K562 (cell line): ENCODE measurements at regions not wholly inside any gene's neighbourhood (a gene's known extent, or its start where the extent isn't known, plus 50 kb on each side); places are given as distances from the start of the nearest gene placed in this dataset.

Experiments used
- ATAC-seq: fragments of 200-7000 bp; cut with Tn5 transposase; 3 replicates; pipeline ENCODE4 v1.9.1; 2020; ENCODE audit warnings: moderate library complexity
- BruUV-seq: library from RNA; stranded (reverse); fragments of 400-500 nt; replicated peaks from 2 replicates; lab custom pipeline; 2021; lab: Mats Ljungman, UMichigan
- CTCF ChIA-PET: fragments of 300-600 bp; formaldehyde crosslinking; extraction: SDS; loops from one replicate; lab custom pipeline; 2021; ENCODE audit warnings: low intra/inter-chr PET ratio; lab: Yijun Ruan, JAX
- POLR2A ChIA-PET: fragments of 300-600, 350-650 bp; sonication (Branson Sonifier 250); formaldehyde crosslinking; extraction: SDS; loops from one replicate; lab custom pipeline; 2021; ENCODE audit warnings: antibody characterized with exemption, inconsistent platforms; lab: Yijun Ruan, JAX
- DNase-seq, 4 experiments: peaks; one replicate each; pipeline versions ENCODE4 v3.0.0 to v3.0.0-alpha.2; 2011 to 2018; ENCODE audit warnings: low spot score in 3 of 4, mixed read lengths in 3 of 4; ENCODE audit errors: extremely low read depth in 1 of 4
- FAIRE-seq: peaks from 2 replicates; lab custom pipeline; 2011; peaks lifted over from hg19 to GRCh38; lab: Jason Lieb, UNC
- H2AFZ ChIP-seq: 2 replicates; pipeline ENCODE4 v1.6.0; 2011; ENCODE audit warnings: low read depth, low read length, control low read depth, inconsistent platforms
- H3K27ac ChIP-seq: fragments of 200-600 bp; 3 replicates; pipeline ENCODE4 v1.8.0; 2011; ENCODE audit warnings: low read depth, mild to moderate bottlenecking, control low read depth, inconsistent platforms, low read length, moderate library complexity, mixed read lengths; ENCODE audit errors: extremely low read depth
- H3K27me3 ChIP-seq, 2 experiments: fragments of 300-600 bp in 1 of 2; 2 replicates in 1 of 2; 3 replicates in 1 of 2; pipeline versions ENCODE4 v1.6.0 to v1.8.0; 2011; ENCODE audit warnings: inconsistent platforms in 2 of 2, low read length in 2 of 2, mild to moderate bottlenecking in 1 of 2, mixed read lengths in 1 of 2, moderate library complexity in 1 of 2; ENCODE audit not compliant: control insufficient read depth in 2 of 2, insufficient read depth in 2 of 2
- H3K36me3 ChIP-seq: fragments of 300-600 bp; 3 replicates; pipeline ENCODE4 v1.8.0; 2011; ENCODE audit warnings: mild to moderate bottlenecking, low read length, inconsistent platforms; ENCODE audit not compliant: control insufficient read depth, insufficient read depth
- H3K4me1 ChIP-seq, 2 experiments: fragments of 200-600 bp in 1 of 2; replicated peaks in 1 of 2; 2 replicates in 1 of 2; 3 replicates in 1 of 2; pipeline versions ENCODE4 v1.5.1 to v1.8.0; 2011; ENCODE audit warnings: inconsistent platforms in 2 of 2, low read length in 2 of 2, mild to moderate bottlenecking in 1 of 2, mixed read lengths in 1 of 2, moderate library complexity in 1 of 2; ENCODE audit not compliant: control insufficient read depth in 2 of 2, insufficient read depth in 2 of 2
- H3K4me2 ChIP-seq: 2 replicates; pipeline ENCODE4 v1.6.1; 2011; ENCODE audit warnings: low read length, control low read depth, inconsistent platforms, mixed read lengths; ENCODE audit not compliant: insufficient read depth
- H3K4me3 ChIP-seq: fragments of 200-600 bp; sonication (generic), shearing (Covaris generic); 2 replicates; pipeline ENCODE4 v1.5.1; 2016; ENCODE audit warnings: control low read depth, inconsistent platforms
- H3K79me2 ChIP-seq: fragments of 200-600 bp; 3 replicates; pipeline ENCODE4 v1.8.0; 2011; ENCODE audit warnings: low read length, inconsistent platforms; ENCODE audit not compliant: control insufficient read depth, insufficient read depth
- H3K9ac ChIP-seq, 2 experiments: 2 replicates each; pipeline versions ENCODE4 v1.6.0 to v1.6.1; 2011; ENCODE audit warnings: low read depth in 2 of 2, low read length in 2 of 2, control low read depth in 1 of 2, inconsistent platforms in 1 of 2, mild to moderate bottlenecking in 1 of 2, mixed read lengths in 1 of 2; ENCODE audit not compliant: insufficient read depth in 1 of 2
- H3K9me1 ChIP-seq: one replicate; pipeline ENCODE4 v1.6.0; 2011; ENCODE audit warnings: inconsistent platforms, mild to moderate bottlenecking, low read length, moderate library complexity; ENCODE audit not compliant: control insufficient read depth, insufficient read depth
- H3K9me3 ChIP-seq: replicated peaks from 2 replicates; pipeline ENCODE4 v1.5.1; 2011; ENCODE audit warnings: low read depth, low read length, inconsistent platforms; ENCODE audit not compliant: control insufficient read depth, insufficient read depth
- H4K20me1 ChIP-seq: replicated peaks from 2 replicates; pipeline ENCODE4 v1.6.1; 2011; ENCODE audit warnings: low read length, inconsistent platforms, mixed read lengths; ENCODE audit not compliant: control insufficient read depth, insufficient read depth
- CSDE1 ChIP-seq, 2 experiments: fragments of 450-650 bp; IDR thresholded peaks; 2 replicates each; pipeline ENCODE4 v1.6.1; 2016; ENCODE audit warnings: mild to moderate bottlenecking in 1 of 2
- MBD2 ChIP-seq: sonication (generic); IDR thresholded peaks from 2 replicates; pipeline ENCODE4 v1.6.1; 2016; ENCODE audit warnings: low read depth, borderline replicate concordance
- MCM5 ChIP-seq: fragments of 450-650 bp; IDR thresholded peaks from 2 replicates; pipeline ENCODE4 v1.6.1; 2016; ENCODE audit warnings: low read depth
- NRF1 ChIP-seq, 2 experiments: fragments of 450-650 bp; IDR thresholded peaks in 1 of 2; conservative IDR thresholded peaks in 1 of 2; 2 replicates each; pipeline ENCODE4 v1.6.1; 2014; ENCODE audit warnings: mild to moderate bottlenecking in 2 of 2
- ZNF75A ChIP-seq: fragments of 450-650 bp; formaldehyde crosslinking; IDR thresholded peaks from 2 replicates; pipeline ENCODE4 v1.4.0; 2020; ENCODE audit warnings: mild to moderate bottlenecking
- WGBS: fragments of 100-300 bp; shearing (Covaris generic); methylation state at CpG from one replicate; pipeline ENCODE4 v1.1.6; 2016; ENCODE audit warnings: low coverage, mixed read lengths; ENCODE audit not compliant: insufficient coverage; ENCODE audit errors: missing lambda C conversion rate; 5-methylcytosine and 5-hydroxymethylcytosine counted together
- in situ Hi-C: fragments of 300-500 bp; cut with MboI; formaldehyde crosslinking; loops from 4 replicates; pipeline ENCODE4 v1.15.0; 2018; ENCODE audit warnings: inconsistent platforms, mixed read lengths
- intact Hi-C: fragments of 100-400 bp; cut with micrococcal nuclease; formaldehyde crosslinking; loops from 2 replicates; pipeline ENCODE4 v1.14.2; 2022
- TF ChIP-seq, protein P1 (sequence below): sonication (generic); formaldehyde crosslinking; IDR thresholded peaks from 2 replicates; pipeline ENCODE4 v1.8.0; 2023; ENCODE audit warnings: mild to moderate bottlenecking, missing genetic modification reagents

DNA sequence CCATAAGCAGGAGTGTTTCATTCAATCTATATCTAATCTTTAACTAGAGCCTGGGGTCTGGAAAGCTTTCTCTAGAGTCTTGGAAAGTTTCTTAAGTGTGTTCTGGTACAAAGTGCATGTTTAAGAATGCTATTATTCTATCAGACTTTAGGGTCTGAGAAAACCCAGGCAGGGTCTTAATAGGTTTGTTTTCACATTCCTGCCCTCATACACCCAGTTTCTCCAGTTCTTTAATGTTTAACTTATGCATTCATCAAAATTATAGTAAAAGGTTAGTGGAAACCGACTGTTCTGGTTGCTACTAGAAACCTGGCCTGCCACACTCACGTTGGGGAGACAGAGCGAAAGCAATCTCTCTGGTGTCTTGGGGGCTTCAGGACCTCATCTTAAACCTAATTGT lies 102.9 kb upstream of the WDR72 start:
- WGBS, result 0% methylated on average over 3 of the region's 3 CpGs
- no peaks in the 10 kb centered on the region for H3K4me1 ChIP-seq
- H4K20me1 ChIP-seq, result no peaks in the 10 kb centered on the region
- intact Hi-C loops, result no loop called here
- H2AFZ ChIP-seq, result no peak overlapping the region
- TF ChIP-seq MCM5 (no peak), ZNF75A (CRISPR knock-in tag) (no peak), NRF1 (conservative IDR thresholded peaks at IDR 0.05 in 1 of 2, IDR thresholded peaks at IDR 0.05 in 1 of 2) (no peak), MBD2 (no peak), CSDE1 (IDR thresholded peaks at IDR 0.05) (no peak)
- TF ChIP-seq, protein P1, sequence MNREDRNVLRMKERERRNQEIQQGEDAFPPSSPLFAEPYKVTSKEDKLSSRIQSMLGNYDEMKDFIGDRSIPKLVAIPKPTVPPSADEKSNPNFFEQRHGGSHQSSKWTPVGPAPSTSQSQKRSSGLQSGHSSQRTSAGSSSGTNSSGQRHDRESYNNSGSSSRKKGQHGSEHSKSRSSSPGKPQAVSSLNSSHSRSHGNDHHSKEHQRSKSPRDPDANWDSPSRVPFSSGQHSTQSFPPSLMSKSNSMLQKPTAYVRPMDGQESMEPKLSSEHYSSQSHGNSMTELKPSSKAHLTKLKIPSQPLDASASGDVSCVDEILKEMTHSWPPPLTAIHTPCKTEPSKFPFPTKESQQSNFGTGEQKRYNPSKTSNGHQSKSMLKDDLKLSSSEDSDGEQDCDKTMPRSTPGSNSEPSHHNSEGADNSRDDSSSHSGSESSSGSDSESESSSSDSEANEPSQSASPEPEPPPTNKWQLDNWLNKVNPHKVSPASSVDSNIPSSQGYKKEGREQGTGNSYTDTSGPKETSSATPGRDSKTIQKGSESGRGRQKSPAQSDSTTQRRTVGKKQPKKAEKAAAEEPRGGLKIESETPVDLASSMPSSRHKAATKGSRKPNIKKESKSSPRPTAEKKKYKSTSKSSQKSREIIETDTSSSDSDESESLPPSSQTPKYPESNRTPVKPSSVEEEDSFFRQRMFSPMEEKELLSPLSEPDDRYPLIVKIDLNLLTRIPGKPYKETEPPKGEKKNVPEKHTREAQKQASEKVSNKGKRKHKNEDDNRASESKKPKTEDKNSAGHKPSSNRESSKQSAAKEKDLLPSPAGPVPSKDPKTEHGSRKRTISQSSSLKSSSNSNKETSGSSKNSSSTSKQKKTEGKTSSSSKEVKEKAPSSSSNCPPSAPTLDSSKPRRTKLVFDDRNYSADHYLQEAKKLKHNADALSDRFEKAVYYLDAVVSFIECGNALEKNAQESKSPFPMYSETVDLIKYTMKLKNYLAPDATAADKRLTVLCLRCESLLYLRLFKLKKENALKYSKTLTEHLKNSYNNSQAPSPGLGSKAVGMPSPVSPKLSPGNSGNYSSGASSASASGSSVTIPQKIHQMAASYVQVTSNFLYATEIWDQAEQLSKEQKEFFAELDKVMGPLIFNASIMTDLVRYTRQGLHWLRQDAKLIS (CRISPR knock-in tag), result no peak
- TF ChIP-seq, all 486 proteins: peak for 0
- Histone ChIP-seq H3K9me3 (no peaks in the 10 kb centered on the region), H3K4me2 (no peak overlapping the region), H3K9me1 (no peaks in the 10 kb centered on the region), H3K4me3 (no peak overlapping the region), H3K36me3 (no peaks in the 10 kb centered on the region), H3K27ac (no peak overlapping the region), H3K79me2 (no peaks in the 10 kb centered on the region), H3K9ac (no peak overlapping the region), H3K27me3 (no peaks in the 10 kb centered on the region)
- POLR2A ChIA-PET, result no interaction called here
- ATAC-seq (no peak), FAIRE-seq (no peak), DNase-seq (no peak)
- no TSS peak for BruUV-seq
- in situ Hi-C loops, result no loop called here
- CTCF ChIA-PET, result no interaction called here
